GM23338 (cell line): ENCODE measurements at regions not wholly inside any gene's neighbourhood (a gene's known extent, or its start where the extent isn't known, plus 50 kb on each side); places are given as distances from the start of the nearest gene placed in this dataset.
"Not testable (repeated sequence)": the region's sequence is repeated elsewhere in the genome, so short reads cannot be mapped to it uniquely, and the experiment has no call there.

Source experiments
- ATAC-seq: fragments of 200-7000 bp; cut with Tn5 transposase; 3 replicates; pipeline ENCODE4 v1.9.1; 2020
- DNase-seq: peaks from one replicate; pipeline ENCODE4 v3.0.0-alpha.2; 2015; ENCODE audit warnings: low spot score
- H2AFZ ChIP-seq: fragments of 200-600 bp; sonication (generic); 2 replicates; pipeline ENCODE4 v1.8.0; 2016; ENCODE audit warnings: antibody characterized with exemption, mild to moderate bottlenecking, moderate library complexity
- H3F3A ChIP-seq: fragments of 200-600 bp; sonication (generic); replicated peaks from 2 replicates; pipeline ENCODE4 v1.8.0; 2017; ENCODE audit warnings: antibody characterized with exemption, mixed run types, low read depth
- H3K27ac ChIP-seq: fragments of 200-600 bp; sonication (generic); 2 replicates; pipeline ENCODE4 v1.6.1; 2016; ENCODE audit warnings: low read depth
- H3K27me3 ChIP-seq: fragments of 200-600 bp; sonication (generic); 2 replicates; pipeline ENCODE4 v1.8.0; 2016; ENCODE audit warnings: mild to moderate bottlenecking, mixed run types, moderate library complexity; ENCODE audit not compliant: insufficient read depth
- H3K36me3 ChIP-seq: fragments of 200-600 bp; sonication (generic); 2 replicates; pipeline ENCODE4 v1.8.0; 2016; ENCODE audit warnings: mild to moderate bottlenecking; ENCODE audit not compliant: insufficient read depth
- H3K4me1 ChIP-seq: fragments of 200-600 bp; sonication (generic); 2 replicates; pipeline ENCODE4 v1.8.0; 2016; ENCODE audit warnings: mild to moderate bottlenecking, moderate library complexity; ENCODE audit not compliant: insufficient read depth
- H3K4me2 ChIP-seq: fragments of 200-600 bp; sonication (generic); 2 replicates; pipeline ENCODE4 v1.7.1; 2017; ENCODE audit warnings: mixed run types
- H3K4me3 ChIP-seq: fragments of 200-600 bp; sonication (generic); 2 replicates; pipeline ENCODE4 v1.6.1; 2016; ENCODE audit warnings: mixed run types
- H3K79me2 ChIP-seq: fragments of 200-600 bp; sonication (generic); replicated peaks from 2 replicates; pipeline ENCODE4 v1.8.0; 2017; ENCODE audit warnings: mild to moderate bottlenecking; ENCODE audit not compliant: insufficient read depth
- H3K9me2 ChIP-seq: fragments of 200-600 bp; sonication (generic); 2 replicates; pipeline ENCODE4 v1.8.0; 2017; ENCODE audit not compliant: insufficient read depth
- H4K20me1 ChIP-seq: fragments of 200-600 bp; sonication (generic); replicated peaks from 2 replicates; pipeline ENCODE4 v1.8.0; 2017; ENCODE audit warnings: mild to moderate bottlenecking; ENCODE audit not compliant: insufficient read depth
- H3K27ac Mint-ChIP-seq: 2 replicates; pipeline ENCODE4 v1.8.0; 2020; ENCODE audit warnings: inconsistent platforms, mild to moderate bottlenecking, moderate library complexity, mixed read lengths
- H3K27me3 Mint-ChIP-seq: 3 replicates; pipeline ENCODE4 v1.8.0; 2022; ENCODE audit warnings: low read depth, mild to moderate bottlenecking, moderate library complexity, mixed read lengths, inconsistent platforms; ENCODE audit not compliant: insufficient read depth, poor library complexity
- H3K36me3 Mint-ChIP-seq: 3 replicates; pipeline ENCODE4 v1.8.0; 2021; ENCODE audit warnings: low read depth, mild to moderate bottlenecking, inconsistent platforms, moderate library complexity, mixed read lengths
- H3K4me1 Mint-ChIP-seq: 3 replicates; pipeline ENCODE4 v1.8.0; 2020; ENCODE audit warnings: mild to moderate bottlenecking, inconsistent platforms, mixed read lengths
- H3K4me3 Mint-ChIP-seq: 3 replicates; pipeline ENCODE4 v1.8.0; 2021; ENCODE audit warnings: moderate library complexity, mild to moderate bottlenecking, inconsistent platforms, mixed read lengths
- H3K9me3 Mint-ChIP-seq: 3 replicates; pipeline ENCODE4 v1.8.0; 2020; ENCODE audit warnings: moderate library complexity, mild to moderate bottlenecking, inconsistent platforms, mixed read lengths
- CTCF ChIP-seq, 2 experiments: fragments of 200-600 bp in 1 of 2; sonication (generic) in 1 of 2; conservative IDR thresholded peaks; 2 replicates each; pipeline versions ENCODE4 v1.5.1 to v1.6.1; 2016 to 2017; ENCODE audit warnings: antibody characterized with exemption in 2 of 2, low read depth in 2 of 2, mild to moderate bottlenecking in 2 of 2, moderate library complexity in 1 of 2
- EZH2 ChIP-seq: fragments of 200-600 bp; sonication (generic); IDR thresholded peaks from one replicate; pipeline ENCODE4 v1.8.0; 2017; ENCODE audit warnings: antibody characterized with exemption, mild to moderate bottlenecking, low read depth; ENCODE audit not compliant: unreplicated experiment
- EZH2phosphoT487 ChIP-seq: fragments of 200-600 bp; sonication (generic); IDR thresholded peaks from one replicate; pipeline ENCODE4 v1.8.1; 2018; ENCODE audit warnings: antibody characterized with exemption; ENCODE audit not compliant: unreplicated experiment
- JUNB ChIP-seq: IDR thresholded peaks from one replicate; pipeline ENCODE4 v1.6.1; 2016; ENCODE audit warnings: antibody characterized with exemption; ENCODE audit not compliant: unreplicated experiment
- NANOG ChIP-seq: IDR thresholded peaks from 2 replicates; pipeline ENCODE4 v1.6.1; 2016; ENCODE audit warnings: antibody characterized with exemption, borderline replicate concordance
- POLR2AphosphoS5 ChIP-seq: IDR thresholded peaks from 2 replicates; pipeline ENCODE4 v1.6.1; 2016; ENCODE audit warnings: antibody characterized with exemption, low read depth
- STAT1 ChIP-seq: IDR thresholded peaks from one replicate; pipeline ENCODE4 v1.6.1; 2016; ENCODE audit warnings: antibody characterized with exemption; ENCODE audit not compliant: unreplicated experiment
- ZNF114 ChIP-seq: fragments of 250-450 bp; sonication (Bioruptor Pico); IDR thresholded peaks from 2 replicates; pipeline ENCODE4 v1.5.0; 2020; ENCODE audit warnings: mild to moderate bottlenecking, moderate library complexity
- ZNF331 ChIP-seq: fragments of 250-450 bp; sonication (Bioruptor Pico); IDR thresholded peaks from 2 replicates; pipeline ENCODE4 v1.5.0; 2020; ENCODE audit warnings: low read depth, mild to moderate bottlenecking, moderate library complexity
- ZNF462 ChIP-seq: fragments of 250-450 bp; sonication (Bioruptor Pico); IDR thresholded peaks from 2 replicates; pipeline ENCODE4 v1.5.0; 2020; ENCODE audit warnings: mild to moderate bottlenecking, moderate library complexity

- no peak overlapping the region for H3K4me2 ChIP-seq
- Mint-ChIP-seq H3K27me3 (no peaks in the 10 kb centered on the region), H3K4me3 (no peak overlapping the region), H3K27ac (no peak overlapping the region), H3K9me3 (peaks cover 58% of the 10 kb centered on the region), H3K36me3 (peaks cover 5% of the 10 kb centered on the region; the same call in 2 of the 3 replicates), H3K4me1 (peaks cover 3% of the 10 kb centered on the region; the same call in 1 of the 3 replicates)
- H3K27ac ChIP-seq: no peak overlapping the region
- no peaks in the 10 kb centered on the region for H3K4me1 ChIP-seq
- no peak for ATAC-seq
- H2AFZ ChIP-seq: no peak overlapping the region
- H3K9me2 ChIP-seq: no peaks in the 10 kb centered on the region
- DNase-seq: no peak
- no peaks in the 10 kb centered on the region for H3K36me3 ChIP-seq
- no peak overlapping the region for H3K4me3 ChIP-seq
- TF ChIP-seq EZH2phosphoT487 (no peak), ZNF462 (CRISPR knock-in tag) (no peak), POLR2AphosphoS5 (no peak), EZH2 (no peak), NANOG (no peak), ZNF331 (CRISPR knock-in tag) (no peak), CTCF (conservative IDR thresholded peaks at IDR 0.05; ENCODE audit: low read depth in 2 of 2) (no peak), STAT1 (no peak), ZNF114 (CRISPR knock-in tag) (no peak), JUNB (no peak)
- H4K20me1 ChIP-seq: no peaks in the 10 kb centered on the region
- H3K27me3 ChIP-seq: no peaks in the 10 kb centered on the region
- no peaks in the 10 kb centered on the region for H3F3A ChIP-seq
- no peaks in the 10 kb centered on the region for H3K79me2 ChIP-seq
Observed at GRCh38 chr4:189600718-189601435, 339.8 kb upstream of the FRG1 start.

GRCh38 chr4:189602827-189603226 lies 337.8 kb upstream of the FRG1 start:
- not testable (repeated sequence) for H3K27me3 ChIP-seq, H3K9me2 ChIP-seq, H3K79me2 ChIP-seq, H4K20me1 ChIP-seq, DNase-seq, H3K4me2 ChIP-seq, H3K4me1 ChIP-seq, H3K27ac Mint-ChIP-seq, H3F3A ChIP-seq, H3K4me3 ChIP-seq, H3K27ac ChIP-seq, H3K27me3 Mint-ChIP-seq, H3K4me3 Mint-ChIP-seq, H2AFZ ChIP-seq, H3K4me1 Mint-ChIP-seq, H3K36me3 Mint-ChIP-seq, ATAC-seq, H3K36me3 ChIP-seq
- H3K9me3 Mint-ChIP-seq: peaks cover 60% of the 10 kb centered on the region

GRCh38 chr4:189610571-189610970 lies 330.1 kb upstream of the FRG1 start:
- H3K4me1 Mint-ChIP-seq, H3K36me3 Mint-ChIP-seq, H2AFZ ChIP-seq, H3K27me3 Mint-ChIP-seq, DNase-seq, H3K4me1 ChIP-seq, H3K9me2 ChIP-seq, H4K20me1 ChIP-seq, H3K4me3 Mint-ChIP-seq, H3K4me3 ChIP-seq, H3K27ac Mint-ChIP-seq, H3K79me2 ChIP-seq, H3K36me3 ChIP-seq, H3K27me3 ChIP-seq, H3K4me2 ChIP-seq, H3F3A ChIP-seq, ATAC-seq, H3K27ac ChIP-seq: not testable (repeated sequence)
- peaks cover 73% of the 10 kb centered on the region for H3K9me3 Mint-ChIP-seq
